HG02571 (cell line): ENCODE measurements at regions not wholly inside any gene's neighbourhood (a gene's known extent, or its start where the extent isn't known, plus 50 kb on each side); places are given as distances from the start of the nearest gene placed in this dataset.

Source experiments
- ATAC-seq: cut with Tn5 transposase; IDR thresholded peaks from one replicate; pipeline ENCODE4 v1.9.1; 2021; ENCODE audit warnings: mild to moderate bottlenecking, moderate library complexity; ENCODE audit not compliant: unreplicated experiment

GRCh38 chr11:10358696-10359095, 53.8 kb downstream of the ADM start:
- no peak for ATAC-seq

GRCh38 chr11:10359171-10359570, 54.3 kb downstream of the ADM start:
- no peak for ATAC-seq

DNA sequence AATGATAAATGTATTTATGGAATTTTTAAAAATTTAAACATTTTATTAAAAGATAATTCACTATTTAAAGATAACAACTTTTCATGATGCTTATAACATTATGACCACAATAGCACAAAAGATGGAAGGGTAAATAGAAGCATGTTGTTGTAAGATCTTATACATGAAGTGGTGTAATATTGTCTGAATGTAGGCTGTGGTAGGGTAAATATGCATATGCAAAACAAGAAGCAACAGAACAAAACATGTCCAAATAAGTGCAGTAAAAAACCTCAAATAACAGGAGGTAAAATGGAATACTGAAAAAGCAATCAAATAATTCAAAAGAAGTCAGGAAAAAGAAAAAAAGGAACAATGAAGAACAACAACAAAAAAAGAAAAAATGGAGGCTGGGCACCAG, 56.0 kb downstream of the ADM start:
- ATAC-seq, result no peak

DNA sequence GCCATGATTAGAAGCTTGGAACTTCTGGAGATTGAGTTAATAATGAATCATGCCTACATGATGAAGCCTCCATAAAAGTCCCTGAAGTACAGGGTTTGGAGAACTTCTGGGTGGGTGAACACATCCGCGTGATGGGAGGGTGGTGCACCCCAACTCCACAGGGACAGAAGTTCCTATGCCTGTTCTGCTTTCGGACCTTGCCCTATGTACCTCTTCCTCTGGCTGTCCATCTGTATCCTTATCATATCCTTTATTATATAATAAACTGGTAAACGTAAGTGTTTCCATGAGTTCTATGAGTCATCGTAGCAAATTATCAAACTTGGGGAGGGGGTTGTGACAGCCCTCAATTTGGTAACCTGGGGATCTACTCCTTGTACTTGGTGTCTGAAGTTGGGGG, 60.2 kb downstream of the ADM start:
- ATAC-seq, result no peak

- ATAC-seq, result peak; percentile 83
Measured at GRCh38 chr11:10366568-10367331, 61.9 kb downstream of the ADM start.

- ATAC-seq, result no peak
Measured at GRCh38 chr11:10371926-10372641, 67.2 kb downstream of the ADM start.

DNA sequence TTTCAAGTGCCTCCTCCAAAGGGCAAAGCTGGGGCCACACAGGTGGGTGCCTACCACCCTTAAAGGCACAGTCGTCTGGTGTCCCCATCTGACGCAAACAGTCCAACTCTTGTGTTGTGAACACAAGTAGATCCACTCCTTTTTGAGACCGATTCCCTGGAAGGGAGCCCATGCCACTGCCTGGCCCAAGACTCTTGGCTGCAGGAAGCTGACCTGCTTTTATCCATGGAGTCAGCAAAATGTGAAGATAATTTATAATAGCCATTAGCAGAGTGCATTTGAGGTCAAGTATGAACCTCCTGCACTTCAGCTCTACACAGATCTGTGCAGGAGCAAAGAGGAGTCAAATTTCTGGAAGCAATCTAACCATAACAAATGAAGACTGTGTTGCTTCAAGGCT, 68.5 kb downstream of the ADM start:
- no peak for ATAC-seq

GRCh38 chr11:10373929-10374328, 69.1 kb downstream of the ADM start:
- ATAC-seq, result no peak

DNA sequence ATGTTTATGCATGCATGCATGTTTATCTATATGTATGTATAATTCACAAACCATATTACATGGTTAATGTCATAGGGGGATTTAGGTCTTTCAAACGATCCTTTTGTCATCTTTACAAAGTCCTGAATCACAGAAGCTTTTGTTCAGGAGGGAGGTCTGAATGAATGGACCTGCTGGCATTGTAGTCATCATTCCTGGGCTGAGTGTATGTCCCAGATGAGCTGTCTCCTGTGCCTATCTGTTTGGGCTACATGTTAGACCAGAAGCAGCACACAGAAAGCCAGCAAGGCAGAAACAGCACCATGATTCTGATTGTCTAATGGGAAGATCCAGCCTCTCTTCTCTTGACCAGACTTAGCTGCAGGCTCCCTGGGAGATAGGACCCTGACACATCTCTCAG, 69.5 kb downstream of the ADM start:
- no peak for ATAC-seq

DNA sequence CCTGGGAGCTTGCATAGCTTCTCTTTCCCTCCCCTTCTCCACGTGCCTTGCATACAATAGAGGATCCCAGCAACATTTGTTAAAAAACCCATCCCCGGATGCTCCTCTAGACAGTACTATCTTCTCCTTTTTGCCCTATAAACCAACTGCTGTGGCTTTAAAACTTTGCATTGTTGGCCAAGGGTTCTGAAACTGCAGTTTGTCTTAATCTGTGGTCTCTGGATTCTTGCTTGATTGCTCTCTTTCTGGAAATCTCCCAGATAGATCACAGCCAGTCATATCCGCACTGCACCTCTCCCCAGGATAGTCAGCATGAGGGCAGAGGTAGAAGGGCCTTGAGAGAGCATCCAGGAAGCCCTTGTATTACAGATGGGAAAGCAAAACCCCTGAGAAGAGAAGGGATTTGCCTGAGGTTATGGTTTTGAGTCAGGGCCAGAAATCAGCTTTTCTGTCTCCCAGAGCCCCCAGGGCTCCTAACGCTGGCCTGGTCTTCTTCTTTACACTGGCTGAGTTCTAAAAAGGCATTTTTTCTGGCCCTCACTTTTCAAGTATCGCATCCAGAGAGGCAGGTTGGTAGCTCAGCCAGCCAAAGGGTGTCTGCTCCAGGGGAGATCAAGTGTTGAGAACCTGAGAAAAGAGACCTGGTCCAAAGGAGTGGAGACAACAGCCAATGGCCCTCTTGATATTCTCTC, 70.6 kb downstream of the ADM start:
- no peak for ATAC-seq

GRCh38 chr11:10376061-10376460, 71.2 kb downstream of the ADM start:
- no peak for ATAC-seq

GRCh38 chr11:10377183-10377582, 72.3 kb downstream of the ADM start:
- no peak for ATAC-seq

GRCh38 chr11:10378362-10378761, 73.5 kb downstream of the ADM start:
- no peak for ATAC-seq

- no peak for ATAC-seq
Measured at GRCh38 chr11:10379022-10379421, 74.1 kb downstream of the ADM start.

DNA sequence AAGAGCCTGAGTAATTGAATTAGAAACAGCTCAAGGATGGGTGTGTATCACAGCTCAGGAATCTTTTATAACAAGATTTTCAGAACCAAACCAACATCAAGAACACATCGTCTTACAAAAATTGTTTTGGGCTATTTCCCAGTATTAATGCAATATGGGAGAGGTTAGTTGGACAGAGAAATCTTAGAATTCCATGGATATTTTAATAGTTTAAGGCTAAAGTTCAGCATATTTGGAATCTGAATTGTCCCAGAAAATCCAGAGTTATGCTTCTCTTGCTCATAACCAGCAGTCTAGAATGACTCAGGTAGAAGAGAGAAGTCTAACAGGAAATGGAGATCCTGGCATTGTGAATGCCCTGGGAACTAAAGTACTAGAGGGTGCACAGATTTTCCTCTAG, 74.6 kb downstream of the ADM start:
- no peak for ATAC-seq

- ATAC-seq, result no peak
Measured at GRCh38 chr11:10379871-10380568, 75.0 kb upstream of the AMPD3 start.

GRCh38 chr11:10380921-10381320, 74.1 kb upstream of the AMPD3 start:
- ATAC-seq, result no peak

- no peak for ATAC-seq
Measured at GRCh38 chr11:10381736-10382135, 73.3 kb upstream of the AMPD3 start.

- no peak for ATAC-seq
Measured at GRCh38 chr11:10382518-10382917, 72.5 kb upstream of the AMPD3 start.

DNA sequence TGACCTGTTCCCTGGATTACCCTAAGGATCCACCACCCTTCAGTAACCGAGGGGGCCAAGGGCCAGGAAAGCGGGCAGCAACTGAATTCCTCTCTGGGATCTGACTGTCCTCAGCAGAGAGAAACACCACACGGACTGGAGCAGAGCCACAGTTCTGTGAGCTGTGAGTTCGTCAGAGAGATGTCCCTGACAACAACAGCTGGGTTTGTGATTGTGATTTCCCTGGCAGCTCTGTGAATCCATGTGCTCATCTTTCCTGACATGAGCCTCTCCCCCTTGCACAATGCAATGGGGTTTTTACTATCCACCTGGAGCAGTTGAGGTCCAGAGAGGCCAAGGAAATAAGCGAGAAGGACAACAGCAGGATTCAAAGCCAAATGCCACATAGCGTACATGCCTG, 69.4 kb upstream of the AMPD3 start:
- no peak for ATAC-seq

DNA sequence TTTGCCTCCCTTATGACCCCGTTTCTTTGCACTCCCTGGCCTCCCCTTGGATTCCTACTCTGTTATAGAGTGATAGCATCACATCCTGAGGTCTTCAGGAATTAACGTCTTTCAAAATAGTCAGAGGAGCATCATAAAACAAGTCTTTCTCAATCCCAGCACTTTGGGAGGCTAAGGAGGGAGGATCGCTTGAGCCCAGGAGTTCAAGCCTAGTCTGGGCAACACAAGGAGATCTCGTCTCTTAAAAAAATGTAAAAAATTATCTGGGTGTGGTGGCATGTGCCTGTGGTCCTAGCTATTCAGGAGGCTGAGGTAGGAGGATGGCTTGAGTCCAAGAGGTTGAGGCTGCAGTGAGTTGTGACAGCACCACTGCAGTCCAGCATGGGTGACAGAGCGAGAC, 68.7 kb upstream of the AMPD3 start:
- ATAC-seq, result no peak

DNA sequence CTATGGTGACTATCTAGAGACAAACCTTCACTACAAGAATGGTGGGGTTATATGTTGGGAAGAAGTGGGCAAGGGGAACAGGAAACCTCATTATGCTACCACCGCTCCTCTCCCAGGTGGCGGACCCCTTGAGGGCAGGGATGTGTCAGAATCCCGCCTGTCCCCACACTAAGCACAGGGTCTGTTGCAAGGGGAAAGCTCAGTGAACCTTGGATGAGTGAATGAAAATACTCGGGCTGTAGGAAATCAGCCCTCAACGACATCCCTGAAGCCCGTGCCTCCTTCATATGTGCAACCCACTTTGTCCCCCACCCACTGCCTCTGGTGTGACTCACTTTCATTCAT, 68.2 kb upstream of the AMPD3 start:
- no peak for ATAC-seq
